ENCODE measurements at regions not wholly inside any gene's neighbourhood (a gene's known extent, or its start where the extent isn't known, plus 50 kb on each side); places are given as distances from the start of the nearest gene placed in this dataset.
"Not testable (repeated sequence)": the region's sequence is repeated elsewhere in the genome, so short reads cannot be mapped to it uniquely, and the experiment has no call there.

- H3K4me1 ChIP-seq (ENCODE audit: control insufficient read depth, insufficient read depth, low read length); H3K27ac ChIP-seq (ENCODE audit: low read length); H3K9me3 ChIP-seq (ENCODE audit: control insufficient read depth, insufficient read depth, low read length): not testable (repeated sequence)
Measured at GRCh38 chr12:11498574-11498973, 103.2 kb upstream of the PRB2 start.

GRCh38 chr12:11499806-11500187, 104.4 kb upstream of the PRB2 start:
- H3K27me3 ChIP-seq (ENCODE audit: control insufficient read depth, insufficient read depth, low read length), result peaks cover 3% of the 10 kb centered on the region; the same call in 1 of the 2 replicates
- H3K4me3 ChIP-seq (ENCODE audit: low read length), result no peak overlapping the region; the same call in 1 of the 2 replicates
- no peaks in the 10 kb centered on the region for H3K9me3 ChIP-seq (ENCODE audit: control insufficient read depth, insufficient read depth, low read length)
- no CpG with 5 or more reads among the region's 11 CpGs for WGBS (ENCODE audit: insufficient coverage, insufficient read length)
- no peaks in the 10 kb centered on the region for H3K36me3 ChIP-seq (ENCODE audit: control insufficient read depth, insufficient read depth, low read length)
- no peak overlapping the region for H3K27ac ChIP-seq (ENCODE audit: low read length)
- H3K4me1 ChIP-seq (ENCODE audit: control insufficient read depth, insufficient read depth, low read length), result peaks cover 4% of the 10 kb centered on the region
- DNase-seq (ENCODE audit: low read depth, low spot score), result no peak

More at GRCh38 chr12:11498574-11498973, 103.2 kb upstream of the PRB2 start:
- DNase-seq (ENCODE audit: low read depth, low spot score); H3K4me3 ChIP-seq (ENCODE audit: low read length); H3K36me3 ChIP-seq (ENCODE audit: control insufficient read depth, insufficient read depth, low read length); H3K27me3 ChIP-seq (ENCODE audit: control insufficient read depth, insufficient read depth, low read length): not testable (repeated sequence)
- WGBS (ENCODE audit: insufficient coverage, insufficient read length), result no CpG with 5 or more reads among the region's 3 CpGs

GRCh38 chr12:11500188-11500860, 105.0 kb upstream of the PRB2 start:
- no peak overlapping the region for H3K27ac ChIP-seq (ENCODE audit: low read length)
- DNase-seq (ENCODE audit: low read depth, low spot score), result peak; percentile 73
- WGBS (ENCODE audit: insufficient coverage, insufficient read length), result no CpG with 5 or more reads among the region's 62 CpGs
- H3K4me3 ChIP-seq (ENCODE audit: low read length), result no peak overlapping the region; the same call in 1 of the 2 replicates
- H3K36me3 ChIP-seq (ENCODE audit: control insufficient read depth, insufficient read depth, low read length), result no peaks in the 10 kb centered on the region
- no peaks in the 10 kb centered on the region for H3K9me3 ChIP-seq (ENCODE audit: control insufficient read depth, insufficient read depth, low read length)
- peaks cover 3% of the 10 kb centered on the region; the same call in 1 of the 2 replicates for H3K27me3 ChIP-seq (ENCODE audit: control insufficient read depth, insufficient read depth, low read length)
- peaks cover 4% of the 10 kb centered on the region for H3K4me1 ChIP-seq (ENCODE audit: control insufficient read depth, insufficient read depth, low read length)

GRCh38 chr12:11500861-11501230, 105.5 kb upstream of the PRB2 start:
- Histone ChIP-seq H3K4me1 (ENCODE audit: control insufficient read depth, insufficient read depth, low read length) (peaks cover 4% of the 10 kb centered on the region), H3K4me3 (ENCODE audit: low read length) (no peak overlapping the region), H3K9me3 (ENCODE audit: control insufficient read depth, insufficient read depth, low read length) (no peaks in the 10 kb centered on the region)

GRCh38 chr12:11508699-11509098, 113.3 kb upstream of the PRB2 start:
- no peaks in the 10 kb centered on the region for H3K36me3 ChIP-seq (ENCODE audit: control insufficient read depth, insufficient read depth, low read length)
- DNase-seq (ENCODE audit: low read depth, low spot score), result no peak
- H3K9me3 ChIP-seq (ENCODE audit: control insufficient read depth, insufficient read depth, low read length), result no peaks in the 10 kb centered on the region
- H3K27me3 ChIP-seq (ENCODE audit: control insufficient read depth, insufficient read depth, low read length), result no peaks in the 10 kb centered on the region
- no peak overlapping the region for H3K4me3 ChIP-seq (ENCODE audit: low read length)
- no peak overlapping the region for H3K27ac ChIP-seq (ENCODE audit: low read length)
- no CpG with 5 or more reads among the region's 4 CpGs for WGBS (ENCODE audit: insufficient coverage, insufficient read length)
- H3K4me1 ChIP-seq (ENCODE audit: control insufficient read depth, insufficient read depth, low read length), result peaks cover 4% of the 10 kb centered on the region; the same call in 1 of the 2 replicates

More at GRCh38 chr12:11500861-11501230, 105.5 kb upstream of the PRB2 start:
- Histone ChIP-seq H3K27ac (ENCODE audit: low read length) (no peak overlapping the region), H3K36me3 (ENCODE audit: control insufficient read depth, insufficient read depth, low read length) (no peaks in the 10 kb centered on the region), H3K27me3 (ENCODE audit: control insufficient read depth, insufficient read depth, low read length) (peaks cover 3% of the 10 kb centered on the region; the same call in 1 of the 2 replicates)
- WGBS (ENCODE audit: insufficient coverage, insufficient read length), result 100% methylated on average over 1 of the region's 14 CpGs
- no peak for DNase-seq (ENCODE audit: low read depth, low spot score)

GRCh38 chr12:11509326-11509725, 114.0 kb upstream of the PRB2 start:
- no peaks in the 10 kb centered on the region for H3K36me3 ChIP-seq (ENCODE audit: control insufficient read depth, insufficient read depth, low read length)
- no peak for DNase-seq (ENCODE audit: low read depth, low spot score)
- peaks cover 4% of the 10 kb centered on the region; the same call in 1 of the 2 replicates for H3K4me1 ChIP-seq (ENCODE audit: control insufficient read depth, insufficient read depth, low read length)
- no peaks in the 10 kb centered on the region for H3K9me3 ChIP-seq (ENCODE audit: control insufficient read depth, insufficient read depth, low read length)
- no peak overlapping the region for H3K27ac ChIP-seq (ENCODE audit: low read length)
- H3K4me3 ChIP-seq (ENCODE audit: low read length), result no peak overlapping the region
- H3K27me3 ChIP-seq (ENCODE audit: control insufficient read depth, insufficient read depth, low read length), result no peaks in the 10 kb centered on the region
- no CpG with 5 or more reads among the region's 4 CpGs for WGBS (ENCODE audit: insufficient coverage, insufficient read length)

GRCh38 chr12:11510671-11511070, 115.3 kb upstream of the PRB2 start:
- H3K4me1 ChIP-seq (ENCODE audit: control insufficient read depth, insufficient read depth, low read length), result peaks cover 4% of the 10 kb centered on the region; the same call in 1 of the 2 replicates
- no peak overlapping the region for H3K4me3 ChIP-seq (ENCODE audit: low read length)
- no peaks in the 10 kb centered on the region for H3K36me3 ChIP-seq (ENCODE audit: control insufficient read depth, insufficient read depth, low read length)
- H3K27me3 ChIP-seq (ENCODE audit: control insufficient read depth, insufficient read depth, low read length), result no peaks in the 10 kb centered on the region
- H3K9me3 ChIP-seq (ENCODE audit: control insufficient read depth, insufficient read depth, low read length), result no peaks in the 10 kb centered on the region
- DNase-seq (ENCODE audit: low read depth, low spot score), result no peak
- no peak overlapping the region for H3K27ac ChIP-seq (ENCODE audit: low read length)
- WGBS (ENCODE audit: insufficient coverage, insufficient read length), result no CpG with 5 or more reads among the region's 1 CpG

- Histone ChIP-seq H3K4me1 (ENCODE audit: control insufficient read depth, insufficient read depth, low read length) (peaks cover 4% of the 10 kb centered on the region; the same call in 1 of the 2 replicates), H3K27ac (ENCODE audit: low read length) (no peak overlapping the region), H3K36me3 (ENCODE audit: control insufficient read depth, insufficient read depth, low read length) (no peaks in the 10 kb centered on the region), H3K9me3 (ENCODE audit: control insufficient read depth, insufficient read depth, low read length) (no peaks in the 10 kb centered on the region), H3K4me3 (ENCODE audit: low read length) (no peak overlapping the region), H3K27me3 (ENCODE audit: control insufficient read depth, insufficient read depth, low read length) (no peaks in the 10 kb centered on the region)
- no CpG with 5 or more reads among the region's 4 CpGs for WGBS (ENCODE audit: insufficient coverage, insufficient read length)
- no peak for DNase-seq (ENCODE audit: low read depth, low spot score)
Measured at GRCh38 chr12:11513288-11513687, 117.9 kb upstream of the PRB2 start.

GRCh38 chr12:11517080-11517479, 121.7 kb upstream of the PRB2 start:
- no peaks in the 10 kb centered on the region for H3K4me1 ChIP-seq (ENCODE audit: control insufficient read depth, insufficient read depth, low read length)
- DNase-seq (ENCODE audit: low read depth, low spot score), result no peak
- H3K4me3 ChIP-seq (ENCODE audit: low read length), result no peak overlapping the region
- H3K27me3 ChIP-seq (ENCODE audit: control insufficient read depth, insufficient read depth, low read length), result no peaks in the 10 kb centered on the region
- no peak overlapping the region for H3K27ac ChIP-seq (ENCODE audit: low read length)
- no peaks in the 10 kb centered on the region for H3K9me3 ChIP-seq (ENCODE audit: control insufficient read depth, insufficient read depth, low read length)
- H3K36me3 ChIP-seq (ENCODE audit: control insufficient read depth, insufficient read depth, low read length), result no peaks in the 10 kb centered on the region
- no CpG with 5 or more reads among the region's 6 CpGs for WGBS (ENCODE audit: insufficient coverage, insufficient read length)

GRCh38 chr12:11524446-11524845, 125.0 kb upstream of the ETV6 start:
- H3K36me3 ChIP-seq (ENCODE audit: control insufficient read depth, insufficient read depth, low read length), result no peaks in the 10 kb centered on the region
- H3K9me3 ChIP-seq (ENCODE audit: control insufficient read depth, insufficient read depth, low read length), result no peaks in the 10 kb centered on the region
- no peaks in the 10 kb centered on the region for H3K4me1 ChIP-seq (ENCODE audit: control insufficient read depth, insufficient read depth, low read length)
- H3K27me3 ChIP-seq (ENCODE audit: control insufficient read depth, insufficient read depth, low read length), result no peaks in the 10 kb centered on the region
- no peak for DNase-seq (ENCODE audit: low read depth, low spot score)
- H3K4me3 ChIP-seq (ENCODE audit: low read length), result no peak overlapping the region
- no peak overlapping the region for H3K27ac ChIP-seq (ENCODE audit: low read length)
- WGBS (ENCODE audit: insufficient coverage, insufficient read length), result no CpG with 5 or more reads among the region's 1 CpG

GRCh38 chr12:11534064-11534463, 115.4 kb upstream of the ETV6 start:
- H3K36me3 ChIP-seq (ENCODE audit: control insufficient read depth, insufficient read depth, low read length), result no peaks in the 10 kb centered on the region
- H3K4me1 ChIP-seq (ENCODE audit: control insufficient read depth, insufficient read depth, low read length), result no peaks in the 10 kb centered on the region
- DNase-seq (ENCODE audit: low read depth, low spot score), result no peak
- no peaks in the 10 kb centered on the region for H3K27me3 ChIP-seq (ENCODE audit: control insufficient read depth, insufficient read depth, low read length)
- no peaks in the 10 kb centered on the region for H3K9me3 ChIP-seq (ENCODE audit: control insufficient read depth, insufficient read depth, low read length)
- no peak overlapping the region for H3K4me3 ChIP-seq (ENCODE audit: low read length)
- no peak overlapping the region for H3K27ac ChIP-seq (ENCODE audit: low read length)

All from iPS DF 6.9 (cell line).